Ramos (cell line): ENCODE measurements at regions not wholly inside any gene's neighbourhood (a gene's known extent, or its start where the extent isn't known, plus 50 kb on each side); places are given as distances from the start of the nearest gene placed in this dataset.

Experiments
- in situ Hi-C: fragments of 300-500 bp; cut with MboI; formaldehyde crosslinking; loops from one replicate; pipeline ENCODE4 v1.14.3; 2022; ENCODE audit warnings: low sequenced_read_pairs; ENCODE audit not compliant: unreplicated experiment

DNA sequence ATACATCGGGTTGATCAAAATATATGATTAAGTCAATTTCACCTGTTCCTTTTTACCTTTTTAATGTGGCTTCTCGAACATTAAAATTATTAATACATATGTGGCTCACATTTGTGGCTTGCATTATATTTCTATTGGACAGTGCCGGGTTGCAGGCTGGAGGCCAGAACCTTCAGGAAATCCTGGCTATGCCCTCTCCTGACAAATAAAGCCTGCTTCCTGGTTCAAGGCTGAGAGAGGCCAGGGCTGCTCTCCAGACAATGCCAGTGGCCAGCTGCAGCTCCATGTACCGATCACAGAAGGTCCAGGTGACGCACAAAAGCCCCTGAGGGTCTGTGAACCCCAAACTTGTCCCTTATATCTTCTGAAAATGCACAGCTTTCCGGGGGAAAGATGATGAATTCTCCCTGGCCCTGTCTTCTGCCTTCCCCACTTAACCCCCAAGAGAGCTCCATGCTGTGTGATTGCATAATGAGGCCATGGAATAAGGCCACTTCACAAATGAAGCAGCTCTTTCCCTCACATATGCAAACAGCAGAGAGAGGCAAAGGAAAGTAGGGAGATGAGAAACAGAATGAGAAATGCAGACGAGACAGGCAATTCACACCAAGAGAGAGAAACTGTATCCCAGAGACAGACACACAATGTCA lies 241.2 kb downstream of the BCOR start:
- in situ Hi-C loops = no loop called here

DNA sequence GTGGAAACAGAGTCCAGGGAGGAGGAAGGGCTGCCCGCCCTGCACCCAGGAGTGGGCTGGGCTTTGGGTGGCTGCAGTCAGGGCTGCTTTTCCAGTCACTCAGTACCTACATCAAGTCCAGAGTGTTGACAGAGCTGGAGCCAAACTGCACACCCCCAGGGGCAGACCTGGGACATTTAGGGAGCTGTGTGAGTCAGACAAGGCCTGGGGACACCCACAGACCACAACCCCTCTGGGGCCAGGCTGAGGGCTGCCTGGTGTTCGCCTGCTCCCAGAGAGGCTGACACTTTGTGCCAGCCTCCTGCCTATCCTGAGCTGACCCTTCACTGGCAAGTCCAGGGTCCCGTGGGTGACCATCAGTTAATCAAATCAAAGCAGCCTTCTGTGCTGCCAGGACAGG lies 240.0 kb downstream of the BCOR start:
- in situ Hi-C loops = no loop called here

DNA sequence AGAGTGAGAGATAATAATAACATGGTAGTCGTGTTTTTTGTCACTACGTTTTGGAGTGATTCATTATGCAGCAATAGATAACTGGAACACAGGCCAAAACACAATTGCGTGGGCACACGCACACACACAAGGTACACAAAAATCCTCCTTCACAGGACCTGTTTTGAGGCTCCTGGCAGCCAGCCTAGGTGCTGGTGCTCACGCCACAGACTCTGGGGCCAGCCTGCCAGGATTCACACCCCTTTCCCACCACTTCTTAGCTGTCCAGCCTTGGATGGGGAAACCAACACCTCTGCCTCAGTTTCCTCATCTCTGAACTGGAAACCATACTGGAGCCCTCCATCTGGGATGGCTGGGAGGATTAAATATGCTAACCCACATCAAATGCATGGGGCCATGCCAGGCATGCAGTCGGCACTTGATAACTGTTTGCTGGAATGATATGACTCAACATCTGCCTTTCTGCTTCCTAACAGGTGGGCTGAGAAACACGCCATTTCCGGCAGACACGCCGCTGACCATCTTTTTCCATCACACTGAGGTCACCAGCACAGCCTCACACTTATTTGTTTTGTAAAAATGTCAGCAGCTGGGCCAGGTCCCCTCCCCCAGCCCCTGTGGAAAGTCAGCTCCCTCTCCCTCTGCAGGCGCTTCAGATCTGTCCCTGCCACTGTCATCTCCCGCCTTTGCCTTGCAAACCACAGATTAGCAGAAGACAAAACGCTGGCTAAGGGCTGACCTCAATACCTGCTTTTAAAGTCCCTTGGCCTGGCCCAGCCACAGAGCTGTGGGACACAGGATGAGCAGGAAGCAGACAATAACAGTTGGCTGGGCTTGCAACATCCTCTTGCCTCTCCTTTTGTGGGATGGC lies 237.5 kb downstream of the BCOR start:
- in situ Hi-C loops = no loop called here

DNA sequence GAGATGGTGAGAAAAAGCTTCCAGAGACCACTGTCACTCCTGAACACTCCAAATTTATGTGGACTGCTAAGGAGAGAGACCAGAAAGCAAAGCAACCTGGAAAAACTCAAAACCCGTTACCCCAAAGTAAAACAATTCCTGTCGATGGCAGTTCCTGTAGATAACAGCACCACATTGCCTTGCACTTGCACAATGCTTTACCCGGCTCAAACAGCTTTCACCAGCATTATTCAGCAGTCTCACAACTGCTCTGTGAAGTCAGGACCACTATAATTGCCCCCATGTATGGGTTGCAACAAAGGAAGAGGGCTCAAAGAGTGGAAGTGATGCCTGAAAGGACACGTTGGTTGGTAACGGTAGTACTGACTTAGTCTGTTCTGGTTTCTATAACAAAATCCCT lies 234.8 kb downstream of the BCOR start:
- in situ Hi-C loops = no loop called here

DNA sequence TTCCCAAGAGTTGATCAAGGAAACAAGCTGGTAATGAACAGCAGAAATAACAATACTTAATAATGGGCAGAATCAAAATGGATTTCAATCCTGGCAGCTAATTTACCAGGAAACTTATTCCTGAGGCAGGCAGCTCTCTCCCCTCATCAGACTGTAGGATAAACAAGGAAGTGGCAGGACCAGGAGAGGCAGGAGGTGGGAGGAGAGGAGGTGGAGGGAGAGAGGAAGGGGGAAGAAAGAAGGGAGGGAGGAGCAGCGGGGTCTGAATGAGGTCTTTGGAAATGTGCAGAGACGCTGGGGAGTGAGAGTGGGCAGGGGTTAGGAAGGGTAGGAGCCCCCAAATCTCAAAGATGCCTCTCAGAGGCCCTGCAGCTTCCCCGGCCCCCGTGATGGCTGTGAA lies 231.5 kb downstream of the BCOR start:
- in situ Hi-C loops = no loop called here

- in situ Hi-C loops = no loop called here
Observed at GRCh38 chrX:39869846-39870601, 227.7 kb downstream of the BCOR start.

GRCh38 chrX:39871648-39872047 lies 226.1 kb downstream of the BCOR start:
- in situ Hi-C loops = no loop called here

DNA sequence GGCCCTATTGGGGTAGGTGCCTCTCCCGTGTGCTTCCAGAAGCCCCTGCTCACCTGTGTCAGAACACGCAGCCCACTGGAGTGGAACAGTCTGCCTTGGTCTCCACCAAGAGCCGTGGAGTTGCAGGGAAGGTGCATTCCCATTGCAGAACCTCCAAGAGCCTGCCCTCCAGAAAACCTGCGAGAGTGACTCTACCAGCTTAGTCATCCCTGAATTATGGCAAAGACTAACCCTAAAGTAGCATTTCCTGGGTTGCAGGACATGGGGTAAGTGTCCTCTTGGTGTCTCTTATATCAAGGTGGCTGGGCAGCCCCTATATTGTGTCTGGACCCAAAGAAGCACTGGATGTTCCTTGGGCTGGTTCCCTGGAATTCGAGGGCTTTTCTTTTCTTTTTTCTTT lies 224.6 kb downstream of the BCOR start:
- in situ Hi-C loops = no loop called here

- in situ Hi-C loops = no loop called here
Observed at GRCh38 chrX:39874202-39874816, 223.4 kb downstream of the BCOR start.

DNA sequence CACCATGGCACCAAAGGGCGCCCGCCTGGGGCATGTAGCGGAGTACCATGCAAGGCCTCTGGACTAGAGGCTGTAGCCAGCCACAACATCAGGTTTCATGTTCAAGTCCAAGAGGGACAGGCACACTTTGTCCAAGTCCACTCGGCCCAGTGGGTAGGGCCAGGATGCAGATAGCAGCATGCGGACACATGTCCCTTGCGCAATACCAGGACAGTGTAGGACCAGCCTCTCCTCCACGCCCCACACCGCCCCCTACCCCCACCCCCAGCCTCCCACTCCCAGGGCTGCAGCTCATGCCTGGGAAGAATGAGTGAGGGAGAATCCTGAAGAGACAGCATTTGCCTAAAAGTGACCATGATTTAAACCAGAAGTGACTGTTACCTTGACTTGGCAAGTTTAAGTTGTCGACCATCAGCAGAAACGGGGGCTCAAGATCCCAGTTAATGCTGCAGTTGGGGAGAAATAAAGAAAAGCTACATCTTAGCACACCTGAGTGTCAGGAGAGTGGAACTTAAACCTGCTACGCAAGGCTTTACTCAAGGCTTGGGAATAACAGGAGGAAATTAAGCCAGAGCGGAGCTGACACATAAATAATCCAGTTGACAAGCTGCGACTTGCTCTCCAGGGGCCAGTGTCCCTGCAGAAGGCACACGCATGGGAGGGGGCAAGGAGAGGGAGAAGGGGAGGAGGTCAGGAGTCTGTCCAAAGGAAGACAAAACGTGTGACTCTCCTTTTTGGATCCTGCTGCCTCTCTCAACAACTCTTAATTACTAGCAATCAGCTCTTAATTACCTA lies 221.7 kb downstream of the BCOR start:
- in situ Hi-C loops = no loop called here

- in situ Hi-C loops = no loop called here
Observed at GRCh38 chrX:39877905-39878304, 219.9 kb downstream of the BCOR start.

DNA sequence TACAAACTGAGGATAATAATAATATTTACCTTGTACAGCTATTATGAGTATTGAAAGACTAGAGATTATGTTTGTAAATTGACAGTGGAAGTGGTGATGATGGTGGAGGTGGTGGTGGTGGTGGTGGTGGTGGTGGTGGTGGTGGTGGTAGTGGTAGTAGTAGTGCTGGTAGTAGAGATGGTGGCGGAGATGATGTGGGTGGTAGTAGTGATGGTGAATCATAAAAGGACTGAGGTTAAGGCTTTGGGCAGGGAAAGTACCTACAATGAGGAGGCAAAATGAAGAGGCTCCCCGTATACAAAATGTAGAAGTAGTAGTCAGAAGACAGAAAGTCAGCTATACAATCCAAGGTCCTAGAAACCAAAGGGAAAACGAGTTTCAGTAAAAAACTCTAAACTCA lies 214.1 kb downstream of the BCOR start:
- in situ Hi-C loops = no loop called here

DNA sequence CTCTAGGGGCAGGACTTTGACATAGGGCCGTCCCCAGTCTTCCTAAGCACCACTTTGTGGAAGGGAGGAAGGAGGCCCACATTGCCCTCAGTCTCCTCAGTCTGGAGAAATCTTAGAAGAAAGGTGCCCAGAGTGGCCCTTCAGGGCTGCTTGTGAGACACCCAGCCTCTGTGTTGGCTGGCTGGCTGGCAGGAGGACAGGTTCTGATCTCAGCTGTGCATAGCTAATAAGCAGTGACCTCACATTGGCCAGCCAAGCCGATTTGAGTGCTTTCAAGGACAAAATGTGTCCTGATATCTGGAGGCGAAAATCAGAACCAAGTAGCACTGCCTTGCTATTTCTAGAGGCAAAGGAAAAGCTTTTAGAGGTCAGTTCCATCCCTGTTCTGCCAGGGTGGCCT lies 211.5 kb downstream of the BCOR start:
- in situ Hi-C loops = no loop called here

GRCh38 chrX:39888730-39889129 lies 209.0 kb downstream of the BCOR start:
- in situ Hi-C loops = no loop called here

GRCh38 chrX:39889704-39890103 lies 208.1 kb downstream of the BCOR start:
- in situ Hi-C loops = no loop called here

- in situ Hi-C loops = no loop called here
Observed at GRCh38 chrX:39890807-39891206, 207.0 kb downstream of the BCOR start.

DNA sequence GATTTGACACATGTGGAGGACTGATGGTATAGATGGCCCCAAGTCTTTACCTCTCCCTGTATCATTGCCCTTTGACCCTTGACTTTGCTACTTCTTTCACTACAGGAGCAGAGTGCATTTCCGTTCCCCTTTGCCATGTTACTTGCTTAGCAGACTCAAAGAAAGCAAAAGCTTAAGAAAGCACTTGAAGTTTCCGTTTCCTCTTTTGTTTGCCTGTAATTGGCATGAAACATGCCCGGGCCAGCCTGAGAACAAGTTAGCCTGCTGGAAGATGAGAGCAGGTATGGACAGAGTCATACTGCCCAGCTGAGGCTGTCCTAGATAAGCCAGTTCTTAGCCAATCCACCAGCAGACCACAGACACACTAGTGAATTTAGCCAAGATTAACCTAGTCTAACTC lies 206.0 kb downstream of the BCOR start:
- in situ Hi-C loops = no loop called here

GRCh38 chrX:39893417-39894338 lies 204.1 kb downstream of the BCOR start:
- in situ Hi-C loops = no loop called here

GRCh38 chrX:39894683-39895082 lies 203.1 kb downstream of the BCOR start:
- in situ Hi-C loops = no loop called here
